NB4 (cell line): ENCODE measurements at regions not wholly inside any gene's neighbourhood (a gene's known extent, or its start where the extent isn't known, plus 50 kb on each side); places are given as distances from the start of the nearest gene placed in this dataset.

Experiments used
- POLR2A ChIP-seq: IDR thresholded peaks from 2 replicates; pipeline ENCODE4 v1.6.1; 2011; ENCODE audit warnings: mild to moderate bottlenecking; ENCODE audit not compliant: insufficient read length; ENCODE audit errors: extremely low read depth
- TF ChIP-seq, protein P1 (sequence below): IDR thresholded peaks from one replicate; pipeline ENCODE4 v1.5.1; 2012; ENCODE audit warnings: low read depth, low read length

DNA sequence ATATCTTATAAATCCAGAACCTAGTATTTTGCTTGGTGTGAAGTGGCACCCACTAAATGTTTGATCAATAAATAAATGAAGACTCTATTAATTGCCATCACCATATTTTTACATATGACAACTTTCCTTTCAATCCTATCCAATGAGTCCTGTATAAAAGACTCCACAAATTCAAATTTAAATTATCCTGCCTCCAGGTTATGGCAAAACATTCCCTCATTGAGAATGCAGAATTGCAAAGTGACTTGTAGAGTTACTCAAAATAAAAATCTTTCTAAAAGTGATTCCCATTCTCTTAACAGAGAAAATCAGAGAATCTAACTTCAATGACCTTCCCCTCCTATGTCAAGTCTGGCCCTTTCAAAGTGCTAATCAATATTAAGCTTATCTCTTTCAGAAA lies 236.8 kb downstream of the GRB14 start:
- TF ChIP-seq POLR2A, result no peak
- TF ChIP-seq, protein P1, sequence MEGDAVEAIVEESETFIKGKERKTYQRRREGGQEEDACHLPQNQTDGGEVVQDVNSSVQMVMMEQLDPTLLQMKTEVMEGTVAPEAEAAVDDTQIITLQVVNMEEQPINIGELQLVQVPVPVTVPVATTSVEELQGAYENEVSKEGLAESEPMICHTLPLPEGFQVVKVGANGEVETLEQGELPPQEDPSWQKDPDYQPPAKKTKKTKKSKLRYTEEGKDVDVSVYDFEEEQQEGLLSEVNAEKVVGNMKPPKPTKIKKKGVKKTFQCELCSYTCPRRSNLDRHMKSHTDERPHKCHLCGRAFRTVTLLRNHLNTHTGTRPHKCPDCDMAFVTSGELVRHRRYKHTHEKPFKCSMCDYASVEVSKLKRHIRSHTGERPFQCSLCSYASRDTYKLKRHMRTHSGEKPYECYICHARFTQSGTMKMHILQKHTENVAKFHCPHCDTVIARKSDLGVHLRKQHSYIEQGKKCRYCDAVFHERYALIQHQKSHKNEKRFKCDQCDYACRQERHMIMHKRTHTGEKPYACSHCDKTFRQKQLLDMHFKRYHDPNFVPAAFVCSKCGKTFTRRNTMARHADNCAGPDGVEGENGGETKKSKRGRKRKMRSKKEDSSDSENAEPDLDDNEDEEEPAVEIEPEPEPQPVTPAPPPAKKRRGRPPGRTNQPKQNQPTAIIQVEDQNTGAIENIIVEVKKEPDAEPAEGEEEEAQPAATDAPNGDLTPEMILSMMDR, result no peak
